ENCODE measurements at regions not wholly inside any gene's neighbourhood (a gene's known extent, or its start where the extent isn't known, plus 50 kb on each side); places are given as distances from the start of the nearest gene placed in this dataset.

DNA sequence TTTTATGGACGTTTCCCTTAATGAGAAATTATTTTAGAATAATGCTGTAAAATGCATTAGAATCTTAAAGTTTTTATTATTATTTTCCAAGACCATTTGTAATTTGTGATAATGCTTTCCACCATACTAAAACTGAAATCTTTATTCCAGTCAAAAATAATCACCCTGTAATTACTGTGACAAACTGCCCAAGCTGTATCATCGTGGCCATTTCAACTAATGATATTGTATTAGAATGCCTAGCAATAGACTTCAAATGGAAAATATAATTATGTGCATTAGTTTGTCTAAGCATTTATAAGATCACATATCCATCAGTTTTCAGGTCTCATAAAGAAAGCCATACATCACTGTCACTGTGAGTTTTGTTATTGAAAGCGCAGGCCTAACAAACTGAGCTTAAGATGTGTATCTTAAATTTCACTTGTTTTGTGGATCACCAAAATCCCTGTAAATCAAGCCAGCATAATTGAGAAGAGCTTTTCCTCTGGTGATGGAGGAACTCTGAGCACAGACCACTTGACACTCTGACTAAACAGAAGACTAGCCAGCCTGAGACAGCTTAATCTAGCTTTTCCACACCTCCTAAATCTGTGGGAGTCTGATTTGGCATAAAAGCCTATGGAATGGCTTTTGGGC, 1312.2 kb upstream of the ACVR2A start:
- Mint-ChIP-seq H3K27ac (no peak overlapping the region), H3K4me1 (no peaks in the 10 kb centered on the region), H3K4me3 (no peak overlapping the region), H3K9me3 (no peaks in the 10 kb centered on the region), H3K27me3 (peaks cover 7% of the 10 kb centered on the region), H3K36me3 (ENCODE audit: low read depth) (no peaks in the 10 kb centered on the region)
- POLR2A ChIA-PET, result no interaction called here
- TF ChIP-seq, protein P1, sequence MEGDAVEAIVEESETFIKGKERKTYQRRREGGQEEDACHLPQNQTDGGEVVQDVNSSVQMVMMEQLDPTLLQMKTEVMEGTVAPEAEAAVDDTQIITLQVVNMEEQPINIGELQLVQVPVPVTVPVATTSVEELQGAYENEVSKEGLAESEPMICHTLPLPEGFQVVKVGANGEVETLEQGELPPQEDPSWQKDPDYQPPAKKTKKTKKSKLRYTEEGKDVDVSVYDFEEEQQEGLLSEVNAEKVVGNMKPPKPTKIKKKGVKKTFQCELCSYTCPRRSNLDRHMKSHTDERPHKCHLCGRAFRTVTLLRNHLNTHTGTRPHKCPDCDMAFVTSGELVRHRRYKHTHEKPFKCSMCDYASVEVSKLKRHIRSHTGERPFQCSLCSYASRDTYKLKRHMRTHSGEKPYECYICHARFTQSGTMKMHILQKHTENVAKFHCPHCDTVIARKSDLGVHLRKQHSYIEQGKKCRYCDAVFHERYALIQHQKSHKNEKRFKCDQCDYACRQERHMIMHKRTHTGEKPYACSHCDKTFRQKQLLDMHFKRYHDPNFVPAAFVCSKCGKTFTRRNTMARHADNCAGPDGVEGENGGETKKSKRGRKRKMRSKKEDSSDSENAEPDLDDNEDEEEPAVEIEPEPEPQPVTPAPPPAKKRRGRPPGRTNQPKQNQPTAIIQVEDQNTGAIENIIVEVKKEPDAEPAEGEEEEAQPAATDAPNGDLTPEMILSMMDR (IDR thresholded peaks at IDR 0.05), result no peak
- no peak for ATAC-seq (ENCODE audit: low read depth)
- no peak for DNase-seq
- intact Hi-C loops (cut with micrococcal nuclease), result no loop called here
- CTCF ChIA-PET, result no interaction called here

DNA sequence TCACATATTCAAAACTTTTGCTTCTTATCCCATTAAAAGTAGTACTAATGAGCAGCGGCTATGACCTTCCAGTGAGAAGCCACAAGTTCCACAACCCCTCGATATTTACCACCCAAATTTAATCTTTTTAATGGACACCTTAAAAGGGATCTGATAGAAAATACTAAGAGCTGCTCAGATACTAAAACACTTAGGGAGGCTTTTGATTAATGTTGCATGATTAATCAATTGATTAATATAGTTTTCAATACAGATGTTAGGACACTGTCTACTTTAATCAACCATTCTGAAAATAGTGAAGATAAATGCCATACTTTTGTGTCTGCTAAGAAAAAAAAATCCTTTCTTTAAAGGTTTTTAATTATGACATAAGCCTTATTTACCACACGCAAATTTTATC, 1312.8 kb upstream of the ACVR2A start:
- intact Hi-C loops (cut with micrococcal nuclease), result no loop called here
- no peaks in the 10 kb centered on the region for H3K36me3 Mint-ChIP-seq (ENCODE audit: low read depth)
- ChIA-PET CTCF (no interaction called here), POLR2A (no interaction called here)
- TF ChIP-seq, protein P1 (IDR thresholded peaks at IDR 0.05), result no peak
- H3K27ac Mint-ChIP-seq, result no peak overlapping the region
- H3K27me3 Mint-ChIP-seq, result peaks cover 7% of the 10 kb centered on the region
- no peaks in the 10 kb centered on the region for H3K9me3 Mint-ChIP-seq
- no peak for ATAC-seq (ENCODE audit: low read depth)
- no peak overlapping the region for H3K4me3 Mint-ChIP-seq
- no peak for DNase-seq
- H3K4me1 Mint-ChIP-seq, result no peaks in the 10 kb centered on the region

- no peak for DNase-seq
- H3K4me3 Mint-ChIP-seq, result no peak overlapping the region
- peaks cover 7% of the 10 kb centered on the region for H3K27me3 Mint-ChIP-seq
- no peak for ATAC-seq (ENCODE audit: low read depth)
- H3K27ac Mint-ChIP-seq, result no peak overlapping the region
- TF ChIP-seq, protein P1 (IDR thresholded peaks at IDR 0.05), result no peak
- CTCF ChIA-PET, result no interaction called here
- intact Hi-C loops (cut with micrococcal nuclease), result no loop called here
- H3K36me3 Mint-ChIP-seq (ENCODE audit: low read depth), result no peaks in the 10 kb centered on the region
- no peaks in the 10 kb centered on the region for H3K9me3 Mint-ChIP-seq
- H3K4me1 Mint-ChIP-seq, result no peaks in the 10 kb centered on the region
- POLR2A ChIA-PET, result no interaction called here
Measured at GRCh38 chr2:146530886-146531285, 1313.9 kb upstream of the ACVR2A start.

- Mint-ChIP-seq H3K4me3 (no peak overlapping the region), H3K9me3 (no peaks in the 10 kb centered on the region), H3K27me3 (peaks cover 6% of the 10 kb centered on the region), H3K36me3 (ENCODE audit: low read depth) (no peaks in the 10 kb centered on the region), H3K27ac (no peak overlapping the region), H3K4me1 (no peaks in the 10 kb centered on the region)
- ChIA-PET POLR2A (no interaction called here), CTCF (no interaction called here)
- DNase-seq, result no peak
- TF ChIP-seq, protein P1 (IDR thresholded peaks at IDR 0.05), result no peak
- no peak for ATAC-seq (ENCODE audit: low read depth)
- intact Hi-C loops (cut with micrococcal nuclease), result no loop called here
Measured at GRCh38 chr2:146527166-146527565, 1317.7 kb upstream of the ACVR2A start.

DNA sequence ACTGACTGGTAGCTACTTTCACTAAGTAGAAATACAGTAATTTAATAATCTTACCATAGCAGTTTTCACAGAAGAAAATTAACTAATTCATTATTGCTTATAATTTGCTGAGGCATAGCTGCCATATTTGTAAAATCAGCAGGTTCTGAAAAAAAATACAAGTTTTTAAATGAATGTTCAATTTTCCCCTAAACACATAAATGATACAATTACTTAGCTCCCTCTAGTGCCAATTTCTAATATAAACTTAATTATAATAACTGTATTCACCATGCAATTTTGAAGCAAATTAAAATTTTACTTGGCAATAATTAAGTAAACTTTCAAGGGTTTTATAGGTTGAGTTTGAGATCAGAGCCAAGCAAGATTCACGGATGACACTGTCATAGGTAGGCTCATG, 1321.6 kb upstream of the ACVR2A start:
- intact Hi-C loops (cut with micrococcal nuclease), result no loop called here
- Mint-ChIP-seq H3K36me3 (ENCODE audit: low read depth) (no peaks in the 10 kb centered on the region), H3K9me3 (no peaks in the 10 kb centered on the region), H3K4me1 (no peaks in the 10 kb centered on the region), H3K27ac (no peak overlapping the region), H3K27me3 (peaks cover 2% of the 10 kb centered on the region), H3K4me3 (no peak overlapping the region)
- TF ChIP-seq, protein P1 (IDR thresholded peaks at IDR 0.05), result no peak
- POLR2A ChIA-PET, result interaction anchor here (0.6 kb wide), 1 partner anchor 108 kb away, joined by 3 read pairs; no protein-coding TSS in a partner anchor
- DNase-seq (no peak), ATAC-seq (ENCODE audit: low read depth) (no peak)
- CTCF ChIA-PET, result interaction anchor here (1.0 kb wide), 1 partner anchor 1388 kb away, joined by 3 read pairs; no protein-coding TSS in a partner anchor
